ENCODE measurements at regions not wholly inside any gene's neighbourhood (a gene's known extent, or its start where the extent isn't known, plus 50 kb on each side); places are given as distances from the start of the nearest gene placed in this dataset.

DNA sequence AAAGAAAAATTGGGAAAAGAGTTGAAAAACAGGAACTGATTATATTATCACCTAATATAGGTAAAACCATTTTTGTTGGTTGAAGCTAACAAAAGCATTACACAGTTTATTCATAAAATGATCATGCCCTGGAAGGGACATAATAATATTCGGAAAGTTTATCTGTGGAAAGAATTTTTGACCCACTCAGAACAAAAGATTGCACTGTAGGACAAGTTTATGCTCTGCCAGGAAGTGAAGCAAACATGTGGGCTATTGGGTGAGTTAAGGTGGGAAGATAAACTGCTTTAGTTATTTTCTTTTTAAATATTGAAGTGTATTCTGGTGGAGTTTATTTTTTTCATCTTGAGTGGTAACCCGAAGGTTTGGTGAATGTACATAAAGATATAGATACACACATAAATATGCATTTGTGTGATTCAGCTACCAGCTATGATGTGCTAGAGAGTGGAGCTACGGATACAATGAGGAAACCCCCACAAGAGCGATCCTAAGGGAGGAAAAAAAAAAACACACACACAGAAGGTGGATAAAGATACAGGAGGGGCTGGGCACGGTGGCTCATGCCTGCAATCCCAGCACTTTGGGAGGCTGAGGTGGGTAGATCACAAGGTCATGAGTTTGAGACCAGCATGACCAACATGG is 506.4 kb upstream of the THBS1 start:
- DNase-seq: no peak
- H3K27me3 Mint-ChIP-seq: peaks cover 27% of the 10 kb centered on the region
- H3K4me1 Mint-ChIP-seq: no peaks in the 10 kb centered on the region
- H3K36me3 Mint-ChIP-seq (ENCODE audit: low read depth): no peaks in the 10 kb centered on the region
- no peaks in the 10 kb centered on the region for H3K9me3 ChIP-seq (ENCODE audit: control insufficient read depth, low read length, poor library complexity, severe bottlenecking)
- ATAC-seq: no peak
- H3K4me3 Mint-ChIP-seq: no peak overlapping the region
- no peak overlapping the region for H3K27ac Mint-ChIP-seq

DNA sequence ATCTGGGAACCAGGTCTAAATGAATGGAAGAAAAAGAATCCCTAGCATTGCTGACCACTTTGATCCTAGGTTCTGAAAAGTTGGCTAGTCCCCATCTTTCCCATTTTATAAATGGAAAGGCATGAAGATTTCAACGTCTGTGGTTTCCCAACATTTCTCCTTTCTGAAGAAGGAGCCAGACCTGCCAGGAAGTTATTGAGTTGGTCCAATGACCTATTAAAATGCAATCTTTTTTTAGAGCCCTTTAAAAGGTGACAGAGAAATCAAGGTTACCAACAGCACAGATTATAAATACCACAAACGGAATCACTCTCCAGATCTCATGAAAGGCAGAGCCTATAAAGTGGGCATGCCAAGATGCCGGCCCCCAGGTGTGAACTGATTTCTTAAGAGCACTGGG is 505.6 kb upstream of the THBS1 start:
- Mint-ChIP-seq H3K27me3 (peaks cover 27% of the 10 kb centered on the region), H3K36me3 (ENCODE audit: low read depth) (no peaks in the 10 kb centered on the region), H3K27ac (no peak overlapping the region), H3K4me1 (no peaks in the 10 kb centered on the region), H3K4me3 (no peak overlapping the region)
- ATAC-seq: no peak
- DNase-seq: no peak
- no peaks in the 10 kb centered on the region for H3K9me3 ChIP-seq (ENCODE audit: control insufficient read depth, low read length, poor library complexity, severe bottlenecking)

DNA sequence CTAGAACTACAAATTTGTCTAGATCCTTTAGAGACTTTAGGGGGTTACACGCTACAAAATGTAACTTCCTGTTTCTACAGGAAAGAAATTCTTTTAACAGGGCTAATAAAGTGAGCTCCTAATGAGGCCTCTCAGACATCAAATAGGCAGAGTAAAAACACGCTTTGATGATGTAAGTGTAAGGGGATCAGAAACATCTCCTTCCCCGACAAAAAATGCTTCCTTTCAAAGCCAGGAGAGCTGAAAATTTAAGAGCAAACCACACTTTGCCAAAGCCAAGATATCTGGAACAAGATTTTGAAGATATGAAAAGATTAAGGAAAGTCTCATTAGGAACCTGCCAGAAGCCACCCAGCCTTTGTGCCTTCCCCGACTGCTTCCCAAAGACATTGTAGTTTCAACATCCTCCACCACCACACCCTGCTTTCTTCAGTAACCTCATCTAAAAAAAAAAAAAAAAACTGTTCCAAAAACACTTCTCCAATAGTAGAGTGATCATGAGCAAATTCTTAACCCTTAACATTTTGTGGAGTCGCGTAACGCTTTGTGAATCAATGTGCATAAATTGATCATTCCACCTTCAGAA is 505.0 kb upstream of the THBS1 start:
- ATAC-seq: no peak
- Mint-ChIP-seq H3K27ac (no peak overlapping the region), H3K27me3 (peaks cover 27% of the 10 kb centered on the region), H3K4me3 (no peak overlapping the region), H3K36me3 (ENCODE audit: low read depth) (no peaks in the 10 kb centered on the region), H3K4me1 (no peaks in the 10 kb centered on the region)
- H3K9me3 ChIP-seq (ENCODE audit: control insufficient read depth, low read length, poor library complexity, severe bottlenecking): no peaks in the 10 kb centered on the region
- no peak for DNase-seq

DNA sequence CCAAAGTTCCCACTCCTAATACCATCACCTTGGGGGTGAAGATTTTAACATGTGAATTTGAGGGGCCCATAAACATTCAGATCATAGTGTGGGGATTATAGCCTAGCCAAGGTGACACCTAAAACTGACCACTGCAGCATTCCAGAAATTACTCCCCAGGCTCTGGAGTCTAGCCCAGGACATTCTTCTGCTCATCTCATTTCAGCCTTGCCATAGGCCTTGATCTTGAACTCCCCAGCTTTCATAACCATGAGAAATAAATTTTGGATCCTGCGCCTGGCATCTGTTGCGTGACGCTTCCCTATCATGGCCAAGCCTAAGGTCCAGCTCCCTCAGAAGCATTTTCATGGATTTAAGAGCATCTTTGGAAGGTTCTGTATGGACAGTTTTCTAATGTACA is 502.9 kb upstream of the THBS1 start:
- ATAC-seq (no peak), DNase-seq (no peak)
- Mint-ChIP-seq H3K36me3 (ENCODE audit: low read depth) (no peaks in the 10 kb centered on the region), H3K27me3 (peaks cover 27% of the 10 kb centered on the region), H3K4me3 (no peak overlapping the region), H3K27ac (no peak overlapping the region), H3K4me1 (no peaks in the 10 kb centered on the region)
- no peaks in the 10 kb centered on the region for H3K9me3 ChIP-seq (ENCODE audit: control insufficient read depth, low read length, poor library complexity, severe bottlenecking)

DNA sequence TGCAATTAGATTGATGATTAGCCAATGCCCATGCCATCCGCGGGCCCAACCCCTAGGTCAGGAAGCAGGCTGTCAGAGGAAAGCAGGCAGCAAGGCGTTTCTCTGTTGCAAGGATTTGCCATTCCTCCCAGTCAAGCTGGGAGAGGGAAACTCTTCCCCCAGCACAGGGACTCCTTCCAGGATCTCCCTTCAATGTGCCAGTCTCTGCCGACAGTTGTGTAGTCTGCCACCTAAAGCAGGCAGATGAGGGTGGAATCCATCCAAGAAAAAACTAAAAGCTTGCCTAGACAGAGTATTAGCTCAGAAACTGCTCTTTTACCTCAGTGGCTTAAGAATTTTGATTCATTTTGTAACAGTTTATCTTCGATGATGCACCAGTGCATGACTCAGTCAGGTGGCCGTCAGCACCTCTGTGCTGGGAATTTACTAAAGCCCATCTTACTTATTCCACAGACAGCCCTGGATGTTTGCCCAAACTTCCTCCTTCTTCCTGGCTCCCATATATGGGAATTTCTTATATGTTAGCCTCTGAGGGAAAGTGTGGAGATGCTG is 501.5 kb upstream of the THBS1 start:
- no peak overlapping the region for H3K27ac Mint-ChIP-seq
- H3K4me1 Mint-ChIP-seq: no peaks in the 10 kb centered on the region
- H3K4me3 Mint-ChIP-seq: no peak overlapping the region
- ATAC-seq: no peak
- H3K27me3 Mint-ChIP-seq: peaks cover 28% of the 10 kb centered on the region
- H3K36me3 Mint-ChIP-seq (ENCODE audit: low read depth): no peaks in the 10 kb centered on the region
- no peaks in the 10 kb centered on the region for H3K9me3 ChIP-seq (ENCODE audit: control insufficient read depth, low read length, poor library complexity, severe bottlenecking)
- DNase-seq: no peak

DNA sequence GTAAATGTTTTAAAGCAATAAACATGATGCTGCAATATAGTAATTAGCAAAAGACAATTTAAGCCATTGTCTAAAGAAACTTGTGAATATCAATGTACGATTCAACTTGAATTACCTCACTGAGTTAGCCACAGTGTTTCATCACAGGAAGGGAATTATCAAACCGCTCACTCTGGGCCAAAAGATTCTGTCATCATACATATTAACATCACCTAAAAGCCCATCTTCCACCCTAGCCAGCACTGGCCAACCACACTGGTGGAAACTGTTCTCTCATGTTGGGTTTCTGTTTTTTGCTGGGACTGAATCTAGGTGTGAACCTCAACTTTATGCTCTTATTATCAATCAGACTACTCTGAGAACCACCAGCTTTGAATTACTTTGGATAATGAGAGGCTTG is 497.7 kb upstream of the THBS1 start:
- no peak for ATAC-seq
- Mint-ChIP-seq H3K4me1 (peaks cover 3% of the 10 kb centered on the region), H3K27ac (no peak overlapping the region)

DNA sequence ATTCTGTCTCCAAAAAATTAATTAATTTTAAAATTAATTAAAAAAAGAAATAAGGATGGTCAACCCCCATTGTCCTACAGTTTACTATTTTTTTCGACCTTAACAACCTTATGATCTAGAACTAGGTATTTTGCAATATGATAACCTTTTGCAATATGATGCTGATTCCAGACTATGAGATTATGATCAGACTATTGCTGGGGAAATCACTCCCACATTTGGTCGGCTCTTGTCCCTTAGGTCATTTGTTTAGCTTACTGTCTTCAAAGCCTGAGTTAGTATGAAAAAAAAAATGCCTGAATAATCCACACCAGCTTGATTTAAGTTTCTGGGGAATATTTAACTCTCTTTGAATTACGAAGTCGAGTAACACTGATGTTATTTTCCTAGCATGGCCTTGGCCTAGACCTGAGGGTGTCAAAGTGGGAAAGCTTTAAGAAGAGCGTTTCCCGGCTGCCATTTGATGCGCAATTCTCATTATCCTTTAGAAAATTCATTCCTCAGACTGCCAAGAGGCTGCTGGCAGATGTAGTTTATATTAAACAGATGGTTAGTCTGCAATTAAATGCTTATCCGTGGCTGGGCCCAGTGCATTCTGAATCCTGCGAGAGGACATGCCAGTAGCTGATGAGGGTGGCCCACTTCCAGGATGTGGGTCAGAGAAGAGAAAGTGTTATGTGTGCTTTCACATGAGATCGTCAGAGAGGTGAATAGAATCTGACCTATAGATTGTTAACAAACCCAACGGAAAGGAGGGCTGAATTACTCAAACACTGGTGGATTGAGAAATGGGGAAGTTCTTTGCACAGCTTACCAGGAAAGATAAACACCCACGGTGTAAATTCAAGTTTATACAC is 496.0 kb upstream of the THBS1 start:
- no peaks in the 10 kb centered on the region for H3K36me3 Mint-ChIP-seq (ENCODE audit: low read depth)
- ATAC-seq (no peak), DNase-seq (no peak)
- H3K4me3 Mint-ChIP-seq: no peak overlapping the region
- no peaks in the 10 kb centered on the region for H3K9me3 ChIP-seq (ENCODE audit: control insufficient read depth, low read length, poor library complexity, severe bottlenecking)
- peaks cover 37% of the 10 kb centered on the region for H3K27me3 Mint-ChIP-seq
- peaks cover 3% of the 10 kb centered on the region for H3K4me1 Mint-ChIP-seq
- no peak overlapping the region for H3K27ac Mint-ChIP-seq

More for the DNA sequence above, 497.7 kb upstream of the THBS1 start:
- Mint-ChIP-seq H3K27me3 (peaks cover 26% of the 10 kb centered on the region), H3K4me3 (no peak overlapping the region), H3K36me3 (ENCODE audit: low read depth) (no peaks in the 10 kb centered on the region)
- no peak for DNase-seq
- no peaks in the 10 kb centered on the region for H3K9me3 ChIP-seq (ENCODE audit: control insufficient read depth, low read length, poor library complexity, severe bottlenecking)

DNA sequence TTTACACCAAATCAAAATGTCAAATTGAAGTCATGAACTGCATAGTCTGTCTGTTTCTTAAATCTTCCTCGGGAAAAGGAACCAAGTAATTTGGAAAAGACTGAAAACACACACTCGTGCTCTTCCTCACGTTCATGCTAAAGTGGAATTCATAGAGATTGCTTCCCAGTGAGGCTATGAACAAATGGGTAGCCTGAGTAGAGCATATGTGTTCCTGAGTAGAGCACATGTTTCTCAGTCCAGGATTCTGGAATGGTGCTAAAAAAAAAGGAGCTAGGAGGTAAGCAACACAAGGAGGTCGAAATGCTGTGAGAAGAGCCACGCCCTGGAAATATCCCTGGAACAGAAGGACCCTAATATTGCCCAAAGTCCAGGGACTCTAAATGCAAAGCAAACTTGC is 494.2 kb upstream of the THBS1 start:
- no peaks in the 10 kb centered on the region for H3K36me3 Mint-ChIP-seq (ENCODE audit: low read depth)
- ATAC-seq: no peak
- no peak for DNase-seq
- no peaks in the 10 kb centered on the region for H3K9me3 ChIP-seq (ENCODE audit: control insufficient read depth, low read length, poor library complexity, severe bottlenecking)
- H3K4me1 Mint-ChIP-seq: peaks cover 3% of the 10 kb centered on the region
- no peak overlapping the region for H3K4me3 Mint-ChIP-seq
- H3K27me3 Mint-ChIP-seq: peaks cover 47% of the 10 kb centered on the region
- H3K27ac Mint-ChIP-seq: no peak overlapping the region

DNA sequence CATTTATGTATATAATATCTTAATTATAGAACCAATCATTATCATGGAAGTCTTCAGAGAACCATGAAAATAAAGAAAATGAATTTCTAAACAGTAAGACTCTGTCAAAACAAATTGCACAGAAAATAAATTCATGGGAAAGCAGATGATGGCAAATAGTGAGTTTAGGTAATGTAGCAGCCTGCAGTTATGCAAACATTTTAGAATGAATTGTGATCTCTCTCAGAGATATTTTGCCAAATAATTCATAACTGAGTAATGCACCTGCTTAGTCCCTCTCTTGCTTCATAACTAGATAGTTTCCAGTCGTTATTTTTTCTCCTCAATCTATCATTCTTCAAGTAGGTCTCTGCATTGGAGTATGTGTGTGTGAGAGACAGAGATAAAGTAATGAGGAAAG is 492.7 kb upstream of the THBS1 start:
- peaks cover 3% of the 10 kb centered on the region for H3K4me1 Mint-ChIP-seq
- DNase-seq (no peak), ATAC-seq (no peak)
- H3K36me3 Mint-ChIP-seq (ENCODE audit: low read depth): no peaks in the 10 kb centered on the region
- no peak overlapping the region for H3K27ac Mint-ChIP-seq
- H3K9me3 ChIP-seq (ENCODE audit: control insufficient read depth, low read length, poor library complexity, severe bottlenecking): no peaks in the 10 kb centered on the region
- H3K4me3 Mint-ChIP-seq: no peak overlapping the region
- H3K27me3 Mint-ChIP-seq: peaks cover 50% of the 10 kb centered on the region

DNA sequence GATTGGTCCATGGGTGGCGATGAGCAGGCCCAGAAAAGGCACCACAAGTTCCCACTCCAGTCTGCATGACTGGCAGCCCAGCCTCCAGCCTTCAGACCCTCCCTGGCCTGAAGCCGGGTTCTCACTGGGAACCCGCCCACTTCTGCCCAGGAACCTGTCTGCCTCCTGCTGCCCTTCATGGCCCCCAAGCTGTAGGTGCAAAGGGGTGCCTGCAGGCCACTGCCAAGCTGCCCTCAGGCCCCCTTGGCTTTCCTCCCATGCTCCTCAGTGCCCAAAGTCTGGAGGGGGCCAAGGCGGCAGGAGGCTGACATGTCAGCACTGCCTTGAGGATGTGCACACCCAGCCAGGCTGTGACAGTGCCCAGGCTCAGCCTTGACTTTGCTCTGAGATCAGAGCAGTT is 488.5 kb upstream of the THBS1 start:
- Mint-ChIP-seq H3K36me3 (ENCODE audit: low read depth) (no peaks in the 10 kb centered on the region), H3K27ac (no peak overlapping the region), H3K27me3 (peaks cover 28% of the 10 kb centered on the region), H3K4me1 (no peaks in the 10 kb centered on the region), H3K4me3 (no peak overlapping the region)
- DNase-seq (no peak), ATAC-seq (no peak)
- no peaks in the 10 kb centered on the region for H3K9me3 ChIP-seq (ENCODE audit: control insufficient read depth, low read length, poor library complexity, severe bottlenecking)

DNA sequence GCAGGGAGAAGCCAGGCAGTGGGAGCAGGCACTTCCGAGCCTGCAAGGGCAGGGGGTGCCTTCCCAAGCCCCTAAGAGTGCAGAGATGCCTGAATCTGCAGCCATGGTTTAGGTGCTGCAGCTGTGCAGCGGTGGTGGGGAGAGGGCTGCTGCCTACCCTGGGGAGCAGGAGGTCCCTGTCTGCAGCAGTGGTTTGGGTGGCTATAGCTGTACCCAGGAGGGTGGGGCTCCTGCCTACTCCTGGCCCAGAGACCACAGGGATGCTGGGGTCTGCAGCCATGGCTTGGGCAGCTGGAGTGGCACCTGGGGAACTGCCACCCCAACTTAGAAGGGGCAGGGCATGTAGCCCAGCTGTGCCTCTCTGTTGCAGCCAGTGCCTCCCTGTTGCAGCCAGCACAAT is 488.1 kb upstream of the THBS1 start:
- Mint-ChIP-seq H3K27ac (no peak overlapping the region), H3K27me3 (peaks cover 28% of the 10 kb centered on the region), H3K4me1 (no peaks in the 10 kb centered on the region), H3K4me3 (no peak overlapping the region), H3K36me3 (ENCODE audit: low read depth) (no peaks in the 10 kb centered on the region)
- H3K9me3 ChIP-seq (ENCODE audit: control insufficient read depth, low read length, poor library complexity, severe bottlenecking): no peaks in the 10 kb centered on the region
- no peak for ATAC-seq
- no peak for DNase-seq

DNA sequence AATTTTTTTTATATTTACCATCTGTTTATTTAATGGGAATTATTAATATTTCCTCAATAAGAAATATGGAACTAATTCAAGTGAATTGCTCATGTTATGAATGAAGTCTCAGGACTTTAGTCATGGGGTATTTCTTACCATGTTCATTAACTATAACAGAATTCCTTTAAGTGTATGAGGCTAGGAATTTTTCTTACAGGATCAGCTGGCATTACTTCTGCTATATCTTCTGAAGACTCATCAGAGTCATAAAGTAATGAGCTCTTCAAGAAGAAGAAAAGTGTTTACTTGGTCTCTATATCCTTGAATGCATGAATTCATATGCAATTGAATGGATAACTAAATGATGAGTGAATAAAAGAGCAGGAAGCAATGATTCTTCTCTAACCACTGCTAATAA is 486.8 kb upstream of the THBS1 start:
- DNase-seq: no peak
- Mint-ChIP-seq H3K27me3 (peaks cover 26% of the 10 kb centered on the region), H3K36me3 (ENCODE audit: low read depth) (no peaks in the 10 kb centered on the region), H3K4me3 (no peak overlapping the region), H3K27ac (no peak overlapping the region), H3K4me1 (no peaks in the 10 kb centered on the region)
- H3K9me3 ChIP-seq (ENCODE audit: control insufficient read depth, low read length, poor library complexity, severe bottlenecking): no peaks in the 10 kb centered on the region
- no peak for ATAC-seq

DNA sequence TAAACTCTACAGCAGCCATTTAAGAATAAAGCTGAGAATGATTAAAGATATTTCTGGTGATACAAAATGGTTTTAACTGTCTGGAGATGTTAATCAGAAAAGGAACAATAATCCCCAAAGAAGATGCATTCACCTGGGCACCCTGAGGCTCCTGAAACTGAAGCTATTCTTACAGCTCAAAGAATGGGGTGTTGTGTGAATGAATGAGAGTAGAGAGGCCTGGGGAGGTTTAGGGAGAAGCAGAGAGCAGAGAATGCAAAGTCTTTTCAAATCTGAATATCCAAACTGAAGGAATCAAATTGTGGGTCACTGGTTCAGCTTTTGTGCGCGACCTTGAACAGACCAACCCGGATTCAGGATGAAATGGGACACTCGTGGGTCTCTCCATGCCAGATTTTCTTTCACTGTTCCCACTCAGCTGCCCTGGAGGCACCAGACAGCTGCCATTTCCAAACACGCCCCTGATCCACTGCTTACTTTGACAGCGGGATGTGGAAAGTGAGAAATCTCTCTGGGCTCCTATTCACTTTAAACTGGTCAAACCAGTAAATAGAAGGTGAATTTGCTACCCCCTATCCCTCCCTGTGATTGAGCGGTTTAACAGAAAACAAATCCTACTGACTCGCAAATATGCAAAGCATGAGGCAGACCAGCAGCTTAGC is 485.5 kb upstream of the THBS1 start:
- no peak for ATAC-seq
- DNase-seq: no peak
- H3K9me3 ChIP-seq (ENCODE audit: control insufficient read depth, low read length, poor library complexity, severe bottlenecking): no peaks in the 10 kb centered on the region
- Mint-ChIP-seq H3K27me3 (peaks cover 18% of the 10 kb centered on the region), H3K4me3 (no peak overlapping the region), H3K36me3 (ENCODE audit: low read depth) (no peaks in the 10 kb centered on the region), H3K27ac (no peak overlapping the region), H3K4me1 (no peaks in the 10 kb centered on the region)
